NCI-H2227 treated with DMSO at 0.1 percent for 48 hours (cell line): ENCODE measurements at regions not wholly inside any gene's neighbourhood (a gene's known extent, or its start where the extent isn't known, plus 50 kb on each side); places are given as distances from the start of the nearest gene placed in this dataset.
"Not testable (repeated sequence)": the region's sequence is repeated elsewhere in the genome, so short reads cannot be mapped to it uniquely, and the experiment has no call there.

ENCODE experiments used
- DNase-seq: peaks from one replicate; lab custom pipeline; 2025; lab: John Stamatoyannopoulos, UW

GRCh38 chr7:69095127-69095526 is 503.1 kb upstream of the AUTS2 start:
- no peak for DNase-seq

- no peak for DNase-seq
Observed at GRCh38 chr7:69095649-69096048, 502.6 kb upstream of the AUTS2 start.

- no peak for DNase-seq
Observed at GRCh38 chr7:69104023-69104422, 494.3 kb upstream of the AUTS2 start.

GRCh38 chr7:69105092-69105491 is 493.2 kb upstream of the AUTS2 start:
- no peak for DNase-seq

GRCh38 chr7:69105981-69106380 is 492.3 kb upstream of the AUTS2 start:
- DNase-seq, result no peak

GRCh38 chr7:69106449-69106848 is 491.8 kb upstream of the AUTS2 start:
- DNase-seq, result not testable (repeated sequence)

GRCh38 chr7:69106946-69107345 is 491.3 kb upstream of the AUTS2 start:
- DNase-seq, result not testable (repeated sequence)

GRCh38 chr7:69108097-69108496 is 490.2 kb upstream of the AUTS2 start:
- no peak for DNase-seq

- DNase-seq, result no peak
Observed at GRCh38 chr7:69109246-69109645, 489.0 kb upstream of the AUTS2 start.

GRCh38 chr7:69109879-69110278 is 488.4 kb upstream of the AUTS2 start:
- DNase-seq, result no peak

GRCh38 chr7:69110450-69111050 is 487.7 kb upstream of the AUTS2 start:
- no peak for DNase-seq

- no peak for DNase-seq
Observed at GRCh38 chr7:69114374-69114773, 483.9 kb upstream of the AUTS2 start.

- DNase-seq, result no peak
Observed at GRCh38 chr7:69115788-69116187, 482.5 kb upstream of the AUTS2 start.

GRCh38 chr7:69116196-69116595 is 482.1 kb upstream of the AUTS2 start:
- DNase-seq, result not testable (repeated sequence)

GRCh38 chr7:69122953-69123352 is 475.3 kb upstream of the AUTS2 start:
- DNase-seq, result no peak

GRCh38 chr7:69126896-69127479 is 471.3 kb upstream of the AUTS2 start:
- no peak for DNase-seq

GRCh38 chr7:69129524-69129923 is 468.8 kb upstream of the AUTS2 start:
- no peak for DNase-seq

- no peak for DNase-seq
Observed at GRCh38 chr7:69129951-69130350, 468.3 kb upstream of the AUTS2 start.

- no peak for DNase-seq
Observed at GRCh38 chr7:69130396-69130795, 467.9 kb upstream of the AUTS2 start.

- no peak for DNase-seq
Observed at GRCh38 chr7:69134316-69134715, 464.0 kb upstream of the AUTS2 start.

GRCh38 chr7:69147631-69148030 is 450.6 kb upstream of the AUTS2 start:
- DNase-seq, result no peak

GRCh38 chr7:69149804-69150782 is 448.2 kb upstream of the AUTS2 start:
- no peak for DNase-seq

- no peak for DNase-seq
Observed at GRCh38 chr7:69162326-69162725, 435.9 kb upstream of the AUTS2 start.
